HG03439 (cell line): ENCODE measurements at regions not wholly inside any gene's neighbourhood (a gene's known extent, or its start where the extent isn't known, plus 50 kb on each side); places are given as distances from the start of the nearest gene placed in this dataset.

Source experiments
- ATAC-seq: cut with Tn5 transposase; IDR thresholded peaks from one replicate; pipeline ENCODE4 v1.9.1; 2021; ENCODE audit warnings: mild to moderate bottlenecking, moderate library complexity; ENCODE audit not compliant: unreplicated experiment

GRCh38 chr4:146029147-146029546, 90.5 kb upstream of the ZNF827 start:
- peak; percentile 64 for ATAC-seq

GRCh38 chr4:146027761-146028160, 89.1 kb upstream of the ZNF827 start:
- no peak for ATAC-seq

- ATAC-seq = peak; percentile 89
Measured at GRCh38 chr4:146023334-146023967, 84.8 kb upstream of the ZNF827 start.

- no peak for ATAC-seq
Measured at GRCh38 chr4:146022541-146022940, 83.9 kb upstream of the ZNF827 start.

GRCh38 chr4:146018247-146018646, 79.6 kb upstream of the ZNF827 start:
- no peak for ATAC-seq

- no peak for ATAC-seq
Measured at GRCh38 chr4:146004730-146005129, 66.1 kb upstream of the ZNF827 start.

- no peak for ATAC-seq
Measured at GRCh38 chr4:145988628-145989027, 50.0 kb upstream of the ZNF827 start.
